Upper lobe of left lung (tissue), 6 donors: ENCODE measurements at regions not wholly inside any gene's neighbourhood (a gene's known extent, or its start where the extent isn't known, plus 50 kb on each side); places are given as distances from the start of the nearest gene placed in this dataset.

ENCODE experiments used
- ATAC-seq, 2 donors: fragments of 200-7000 bp; cut with Tn5 transposase; one replicate each; pipeline ENCODE4 v1.9.1; 2022; ENCODE audit warnings: mild to moderate bottlenecking in 2 of 2, moderate library complexity in 2 of 2; ENCODE audit not compliant: low FRiP score in 2 of 2
- DNase-seq, 2 donors: peaks; one replicate each; pipeline ENCODE4 v3.0.0-alpha.2; 2019 to 2020
- H3K27ac ChIP-seq, 4 donors: fragments of 200-600 bp; sonication (generic); one replicate each; pipeline ENCODE4 v1.5.1; 2016 to 2019
- H3K27me3 ChIP-seq, 4 donors: fragments of 200-600 bp; sonication (generic); one replicate each; pipeline ENCODE4 v1.5.1; 2017 to 2019
- H3K36me3 ChIP-seq, 4 donors: fragments of 200-600 bp; sonication (generic); one replicate each; pipeline ENCODE4 v1.5.1; 2016 to 2019
- H3K4me1 ChIP-seq, 4 donors: fragments of 200-600 bp; sonication (generic); one replicate each; pipeline ENCODE4 v1.5.1; 2018 to 2019
- H3K4me3 ChIP-seq, 4 donors: fragments of 200-600 bp; sonication (generic); one replicate each; pipeline ENCODE4 v1.5.1; 2017 to 2019; ENCODE audit warnings: mild to moderate bottlenecking in 2 of 4, moderate library complexity in 1 of 4
- H3K9me3 ChIP-seq, 4 donors: fragments of 200-600 bp; sonication (generic); one replicate each; pipeline ENCODE4 v1.5.1; 2018 to 2019
- CTCF ChIP-seq, 6 experiments: fragments of 450-650 bp in 4 of 6; fragments of 200-600 bp in 2 of 6; sonication (generic) in 2 of 6; IDR thresholded peaks; one replicate each; pipeline ENCODE4 v1.5.1; 2016 to 2019; ENCODE audit warnings: antibody characterized with exemption in 6 of 6
- EP300 ChIP-seq, 4 donors: sonication (generic); formaldehyde crosslinking; IDR thresholded peaks; one replicate each; pipeline ENCODE4 v1.5.1; 2017; ENCODE audit warnings: antibody characterized with exemption in 4 of 4, control low read depth in 2 of 4
- POLR2A ChIP-seq, 4 donors: fragments of 450-650 bp; IDR thresholded peaks; one replicate each; pipeline ENCODE4 v1.5.1; 2016 to 2017; ENCODE audit warnings: antibody characterized with exemption in 4 of 4, mild to moderate bottlenecking in 2 of 4
- POLR2AphosphoS5 ChIP-seq, 2 donors: sonication (generic); formaldehyde crosslinking; IDR thresholded peaks; one replicate each; pipeline ENCODE4 v1.5.1; 2017; ENCODE audit warnings: antibody characterized with exemption in 2 of 2
- WGBS, 2 donors: methylation state at CpG; one replicate each; pipeline ENCODE4 v1.1.5; 2017 to 2018; 5-methylcytosine and 5-hydroxymethylcytosine counted together
- donor health status: DM: no; HTN: no; CAD: no; lungs with moderate emphysema.
- donor health status: DM: no; HTN: yes; CAD: no; lungs with severe emphysema.

GRCh38 chr6:139581485-139581865 is 207.0 kb upstream of the CITED2 start:
- ATAC-seq (no peak), DNase-seq (no peak)
- Histone ChIP-seq H3K4me3 (no peak overlapping the region), H3K27me3 (no peaks in the 10 kb centered on the region), H3K27ac (no peak overlapping the region), H3K4me1 (peaks cover 0 to 19% (median 8%) of the 10 kb centered on the region in 4 donors), H3K9me3 (no peaks in the 10 kb centered on the region), H3K36me3 (no peaks in the 10 kb centered on the region)
- TF ChIP-seq CTCF (IDR thresholded peaks at IDR 0.05), result no peak
- TF ChIP-seq POLR2A (IDR thresholded peaks at IDR 0.05), result no peak
- TF ChIP-seq POLR2AphosphoS5 (IDR thresholded peaks at IDR 0.05), result no peak
- TF ChIP-seq EP300 (IDR thresholded peaks at IDR 0.05), result no peak

- H3K27me3 ChIP-seq, result no peaks in the 10 kb centered on the region
- H3K27ac ChIP-seq, result no peak overlapping the region
- no peaks in the 10 kb centered on the region for H3K9me3 ChIP-seq
- ATAC-seq (no peak), DNase-seq (no peak)
- TF ChIP-seq EP300 (IDR thresholded peaks at IDR 0.05) (no peak), POLR2A (IDR thresholded peaks at IDR 0.05) (no peak), POLR2AphosphoS5 (IDR thresholded peaks at IDR 0.05) (no peak)
- H3K4me3 ChIP-seq, result no peak overlapping the region
- H3K4me1 ChIP-seq, result peaks cover 0 to 20% (median 10%) of the 10 kb centered on the region in 4 donors
- no peaks in the 10 kb centered on the region for H3K36me3 ChIP-seq
- WGBS, 2 donors, result 76 to 83% methylated on average over 9 of the region's 9 CpGs
Measured at GRCh38 chr6:139580592-139581484, 206.4 kb upstream of the CITED2 start.

GRCh38 chr6:139577763-139578604 is 203.5 kb upstream of the CITED2 start:
- ATAC-seq (peak; percentile 67 to 78), DNase-seq (no peak)
- Histone ChIP-seq H3K27ac (peak overlapping the region in 3 of 4 donors; percentile 26 to 52 (median 32)), H3K9me3 (no peaks in the 10 kb centered on the region), H3K27me3 (no peaks in the 10 kb centered on the region), H3K4me3 (no peak overlapping the region), H3K4me1 (peaks cover 0 to 20% (median 10%) of the 10 kb centered on the region in 4 donors), H3K36me3 (no peaks in the 10 kb centered on the region)
- 53 to 65% methylated on average over 7 of the region's 7 CpGs for WGBS, 2 donors
- TF ChIP-seq POLR2A (IDR thresholded peaks at IDR 0.05), result no peak
- no peak for TF ChIP-seq POLR2AphosphoS5 (IDR thresholded peaks at IDR 0.05)
- TF ChIP-seq CTCF (IDR thresholded peaks at IDR 0.05), result no peak
- no peak for TF ChIP-seq EP300 (IDR thresholded peaks at IDR 0.05)

- peaks cover 0 to 20% (median 10%) of the 10 kb centered on the region in 4 donors for H3K4me1 ChIP-seq
- H3K9me3 ChIP-seq, result no peaks in the 10 kb centered on the region
- H3K27me3 ChIP-seq, result no peaks in the 10 kb centered on the region
- no peak overlapping the region for H3K4me3 ChIP-seq
- 79 to 85% methylated on average over 5 of the region's 5 CpGs for WGBS, 2 donors
- TF ChIP-seq POLR2A (IDR thresholded peaks at IDR 0.05) (no peak), CTCF (IDR thresholded peaks at IDR 0.05) (no peak), POLR2AphosphoS5 (IDR thresholded peaks at IDR 0.05) (no peak), EP300 (IDR thresholded peaks at IDR 0.05) (no peak)
- ATAC-seq (no peak), DNase-seq (no peak)
- peak overlapping the region in 2 of 4 donors; percentile 6 to 26 for H3K27ac ChIP-seq
- no peaks in the 10 kb centered on the region for H3K36me3 ChIP-seq
Measured at GRCh38 chr6:139577124-139577762, 202.8 kb upstream of the CITED2 start.

- Histone ChIP-seq H3K27ac (no peak overlapping the region), H3K9me3 (no peaks in the 10 kb centered on the region), H3K4me3 (no peak overlapping the region), H3K4me1 (peaks cover 4 to 15% (median 9%) of the 10 kb centered on the region in 4 donors), H3K36me3 (no peaks in the 10 kb centered on the region), H3K27me3 (no peaks in the 10 kb centered on the region)
- DNase-seq (no peak), ATAC-seq (no peak)
- 95 to 100% methylated on average over 1 of the region's 1 CpG for WGBS, 2 donors
- TF ChIP-seq EP300 (IDR thresholded peaks at IDR 0.05), result no peak
- TF ChIP-seq POLR2A (IDR thresholded peaks at IDR 0.05), result no peak
- no peak for TF ChIP-seq POLR2AphosphoS5 (IDR thresholded peaks at IDR 0.05)
- no peak for TF ChIP-seq CTCF (IDR thresholded peaks at IDR 0.05)
Measured at GRCh38 chr6:139572001-139572400, 197.6 kb upstream of the CITED2 start.
